Ramos (cell line): ENCODE measurements at regions not wholly inside any gene's neighbourhood (a gene's known extent, or its start where the extent isn't known, plus 50 kb on each side); places are given as distances from the start of the nearest gene placed in this dataset.

ENCODE experiments used
- in situ Hi-C: fragments of 300-500 bp; cut with MboI; formaldehyde crosslinking; loops from one replicate; pipeline ENCODE4 v1.14.3; 2022; ENCODE audit warnings: low sequenced_read_pairs; ENCODE audit not compliant: unreplicated experiment

GRCh38 chr4:19382993-19383756, 868.5 kb upstream of the SLIT2 start:
- in situ Hi-C loops, result no loop called here

GRCh38 chr4:19381068-19381467, 870.6 kb upstream of the SLIT2 start:
- in situ Hi-C loops, result no loop called here

- in situ Hi-C loops, result no loop called here
Measured at GRCh38 chr4:19380600-19380999, 871.1 kb upstream of the SLIT2 start.

- in situ Hi-C loops, result no loop called here
Measured at GRCh38 chr4:19379191-19379708, 872.5 kb upstream of the SLIT2 start.

- in situ Hi-C loops, result no loop called here
Measured at GRCh38 chr4:19375931-19376330, 875.8 kb upstream of the SLIT2 start.

- in situ Hi-C loops, result no loop called here
Measured at GRCh38 chr4:19375136-19375804, 876.4 kb upstream of the SLIT2 start.

GRCh38 chr4:19372390-19372789, 879.3 kb upstream of the SLIT2 start:
- in situ Hi-C loops, result no loop called here

- in situ Hi-C loops, result no loop called here
Measured at GRCh38 chr4:19368800-19369199, 882.9 kb upstream of the SLIT2 start.

GRCh38 chr4:19366916-19367315, 884.8 kb upstream of the SLIT2 start:
- in situ Hi-C loops, result no loop called here

- in situ Hi-C loops, result no loop called here
Measured at GRCh38 chr4:19358015-19358414, 893.7 kb upstream of the SLIT2 start.

GRCh38 chr4:19349416-19349815, 902.3 kb upstream of the SLIT2 start:
- in situ Hi-C loops, result no loop called here

GRCh38 chr4:19348746-19349145, 903.0 kb upstream of the SLIT2 start:
- in situ Hi-C loops, result no loop called here

GRCh38 chr4:19346636-19347035, 905.1 kb upstream of the SLIT2 start:
- in situ Hi-C loops, result no loop called here

- in situ Hi-C loops, result no loop called here
Measured at GRCh38 chr4:19329631-19330030, 922.1 kb upstream of the SLIT2 start.

- in situ Hi-C loops, result no loop called here
Measured at GRCh38 chr4:19329077-19329476, 922.6 kb upstream of the SLIT2 start.

GRCh38 chr4:19327364-19327763, 924.3 kb upstream of the SLIT2 start:
- in situ Hi-C loops, result no loop called here

- in situ Hi-C loops, result no loop called here
Measured at GRCh38 chr4:19324184-19324583, 927.5 kb upstream of the SLIT2 start.

- in situ Hi-C loops, result no loop called here
Measured at GRCh38 chr4:19319607-19320006, 932.1 kb upstream of the SLIT2 start.

- in situ Hi-C loops, result no loop called here
Measured at GRCh38 chr4:19317377-19317776, 934.3 kb upstream of the SLIT2 start.

- in situ Hi-C loops, result no loop called here
Measured at GRCh38 chr4:19314116-19314515, 937.6 kb upstream of the SLIT2 start.

GRCh38 chr4:19309378-19309777, 942.3 kb upstream of the SLIT2 start:
- in situ Hi-C loops, result no loop called here

- in situ Hi-C loops, result no loop called here
Measured at GRCh38 chr4:19304028-19304427, 947.7 kb upstream of the SLIT2 start.
